Breast epithelium (tissue), 4 donors: ENCODE measurements at regions not wholly inside any gene's neighbourhood (a gene's known extent, or its start where the extent isn't known, plus 50 kb on each side); places are given as distances from the start of the nearest gene placed in this dataset.

Source experiments
- DNase-seq, 2 donors: peaks; one replicate each; pipeline ENCODE4 v3.0.0-alpha.2; 2019; ENCODE audit warnings: low spot score in 2 of 2
- H3K27ac ChIP-seq, 2 donors: fragments of 200-600 bp; sonication (generic) in 1 of 2; one replicate each; pipeline ENCODE4 v1.5.1; 2016 to 2019; ENCODE audit warnings: mild to moderate bottlenecking in 1 of 2
- H3K27me3 ChIP-seq, 2 donors: fragments of 200-600 bp; sonication (generic) in 1 of 2; one replicate each; pipeline versions ENCODE4 v1.5.1 to v1.6.0; 2017 to 2019; ENCODE audit warnings: control low read depth in 1 of 2, mild to moderate bottlenecking in 1 of 2
- H3K36me3 ChIP-seq: fragments of 200-600 bp; one replicate; pipeline ENCODE4 v1.5.1; 2019
- H3K4me1 ChIP-seq, 2 donors: fragments of 200-600 bp; sonication (generic); one replicate each; pipeline ENCODE4 v1.5.1; 2016 to 2019; ENCODE audit warnings: control low read depth in 1 of 2
- H3K4me3 ChIP-seq, 3 donors: fragments of 200-600 bp; sonication (generic); 1 replicate in 2 of 3; 2 replicates in 1 of 3; pipeline ENCODE4 v1.5.1; 2016 to 2019; ENCODE audit warnings: mild to moderate bottlenecking in 3 of 3, moderate library complexity in 2 of 3
- H3K9me3 ChIP-seq, 2 donors: fragments of 200-600 bp; sonication (generic) in 1 of 2; one replicate each; pipeline ENCODE4 v1.5.1; 2016 to 2019; ENCODE audit warnings: control low read depth in 1 of 2
- POLR2A ChIP-seq: fragments of 450-650 bp; IDR thresholded peaks from one replicate; pipeline ENCODE4 v1.6.1; 2016; ENCODE audit warnings: antibody characterized with exemption, mild to moderate bottlenecking, moderate library complexity
- POLR2AphosphoS5 ChIP-seq, 3 donors: sonication (generic); formaldehyde crosslinking; IDR thresholded peaks; one replicate each; pipeline ENCODE4 v1.6.1; 2017; ENCODE audit warnings: antibody characterized with exemption in 3 of 3
- intact Hi-C: fragments of 100-400 bp; cut with DNase I; formaldehyde crosslinking; loops from one replicate; pipeline ENCODE4 v1.15.1; 2023; ENCODE audit warnings: low total_unique reads
- TF ChIP-seq, protein P1 (sequence below), 3 donors: fragments of 450-650 bp; IDR thresholded peaks; one replicate each; pipeline ENCODE4 v1.5.1; 2016 to 2017; ENCODE audit warnings: antibody characterized with exemption in 3 of 3, mild to moderate bottlenecking in 3 of 3, moderate library complexity in 3 of 3

DNA sequence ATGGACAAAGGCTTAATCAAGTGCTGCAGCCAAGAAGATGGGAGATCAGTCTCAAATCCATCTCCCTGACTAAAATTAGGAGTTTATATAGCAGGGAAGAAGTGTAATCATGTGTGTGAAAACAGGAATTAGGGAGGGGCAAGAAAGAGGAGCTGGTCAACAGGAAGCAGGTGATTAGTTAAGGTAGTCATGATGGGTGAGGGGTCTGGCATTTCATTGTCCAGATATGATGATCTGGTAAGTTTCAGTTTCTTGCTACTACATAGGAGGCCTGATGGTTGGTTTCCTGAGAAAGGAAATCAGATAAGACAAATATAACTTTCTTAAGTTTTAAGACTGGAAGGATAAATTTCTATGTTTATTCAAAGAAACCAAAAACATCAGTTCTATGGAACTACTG is 455.6 kb upstream of the GRAMD2B start:
- DNase-seq: no peak
- TF ChIP-seq POLR2AphosphoS5 (IDR thresholded peaks at IDR 0.05): no peak
- TF ChIP-seq POLR2A: no peak
- Histone ChIP-seq H3K4me3 (no peak overlapping the region), H3K27me3 (no peaks in the 10 kb centered on the region), H3K4me1 (no peaks in the 10 kb centered on the region), H3K9me3 (no peaks in the 10 kb centered on the region), H3K27ac (no peak overlapping the region), H3K36me3 (no peaks in the 10 kb centered on the region)
- intact Hi-C loops: no loop called here

- TF ChIP-seq POLR2AphosphoS5 (IDR thresholded peaks at IDR 0.05): no peak
- TF ChIP-seq, protein P1, sequence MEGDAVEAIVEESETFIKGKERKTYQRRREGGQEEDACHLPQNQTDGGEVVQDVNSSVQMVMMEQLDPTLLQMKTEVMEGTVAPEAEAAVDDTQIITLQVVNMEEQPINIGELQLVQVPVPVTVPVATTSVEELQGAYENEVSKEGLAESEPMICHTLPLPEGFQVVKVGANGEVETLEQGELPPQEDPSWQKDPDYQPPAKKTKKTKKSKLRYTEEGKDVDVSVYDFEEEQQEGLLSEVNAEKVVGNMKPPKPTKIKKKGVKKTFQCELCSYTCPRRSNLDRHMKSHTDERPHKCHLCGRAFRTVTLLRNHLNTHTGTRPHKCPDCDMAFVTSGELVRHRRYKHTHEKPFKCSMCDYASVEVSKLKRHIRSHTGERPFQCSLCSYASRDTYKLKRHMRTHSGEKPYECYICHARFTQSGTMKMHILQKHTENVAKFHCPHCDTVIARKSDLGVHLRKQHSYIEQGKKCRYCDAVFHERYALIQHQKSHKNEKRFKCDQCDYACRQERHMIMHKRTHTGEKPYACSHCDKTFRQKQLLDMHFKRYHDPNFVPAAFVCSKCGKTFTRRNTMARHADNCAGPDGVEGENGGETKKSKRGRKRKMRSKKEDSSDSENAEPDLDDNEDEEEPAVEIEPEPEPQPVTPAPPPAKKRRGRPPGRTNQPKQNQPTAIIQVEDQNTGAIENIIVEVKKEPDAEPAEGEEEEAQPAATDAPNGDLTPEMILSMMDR (IDR thresholded peaks at IDR 0.05): no peak
- TF ChIP-seq POLR2A: no peak
- no peaks in the 10 kb centered on the region for H3K9me3 ChIP-seq
- H3K36me3 ChIP-seq: no peaks in the 10 kb centered on the region
- no peak overlapping the region for H3K4me3 ChIP-seq
- intact Hi-C loops: no loop called here
- H3K27ac ChIP-seq: no peak overlapping the region
- H3K27me3 ChIP-seq: no peaks in the 10 kb centered on the region
- H3K4me1 ChIP-seq: no peaks in the 10 kb centered on the region
- DNase-seq: no peak
Observed at GRCh38 chr5:125969011-125969813, 454.0 kb upstream of the GRAMD2B start.

GRCh38 chr5:125969814-125970171 is 453.4 kb upstream of the GRAMD2B start:
- no peak overlapping the region for H3K27ac ChIP-seq
- no peaks in the 10 kb centered on the region for H3K36me3 ChIP-seq
- no peaks in the 10 kb centered on the region for H3K4me1 ChIP-seq
- intact Hi-C loops: no loop called here
- H3K27me3 ChIP-seq: no peaks in the 10 kb centered on the region
- no peak for DNase-seq
- H3K4me3 ChIP-seq: no peak overlapping the region
- TF ChIP-seq, protein P1 (IDR thresholded peaks at IDR 0.05): no peak
- TF ChIP-seq POLR2A: no peak
- TF ChIP-seq POLR2AphosphoS5 (IDR thresholded peaks at IDR 0.05): no peak
- H3K9me3 ChIP-seq: no peaks in the 10 kb centered on the region

DNA sequence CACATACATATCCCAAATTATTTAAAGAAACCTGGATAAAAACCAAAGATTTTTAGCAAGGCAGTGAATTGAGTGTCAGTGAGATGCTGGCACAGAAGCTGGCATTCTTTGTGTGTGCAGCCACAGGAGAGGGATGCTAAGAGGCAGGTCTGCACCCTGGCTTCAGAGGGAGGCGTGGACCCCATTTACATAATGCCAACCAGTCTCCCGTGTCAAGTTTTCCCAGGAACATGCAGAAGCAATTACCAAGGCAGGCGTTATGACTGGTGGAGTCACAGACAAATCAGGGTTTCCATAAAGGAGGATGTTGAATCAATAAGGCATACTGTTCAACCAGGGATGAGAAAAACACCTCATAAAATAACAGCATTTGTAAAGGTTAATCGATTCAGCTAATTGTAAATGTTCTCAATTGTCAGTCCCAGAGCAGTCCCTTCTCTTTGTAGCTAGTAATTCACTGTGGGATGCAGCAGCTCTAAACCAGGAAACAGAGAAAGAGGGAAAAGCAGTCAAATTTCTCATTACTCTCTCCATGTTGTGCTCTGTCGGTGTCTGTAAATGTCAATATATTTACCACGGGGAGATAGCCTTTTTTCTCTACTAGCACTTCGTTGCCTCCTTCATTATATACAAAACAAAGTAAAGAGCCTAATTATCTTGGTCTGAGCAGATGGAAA is 452.4 kb upstream of the GRAMD2B start:
- DNase-seq: no peak
- Histone ChIP-seq H3K9me3 (no peaks in the 10 kb centered on the region), H3K4me1 (no peaks in the 10 kb centered on the region), H3K27me3 (no peaks in the 10 kb centered on the region), H3K4me3 (no peak overlapping the region), H3K36me3 (no peaks in the 10 kb centered on the region), H3K27ac (no peak overlapping the region)
- intact Hi-C loops: no loop called here
- TF ChIP-seq POLR2A (no peak), POLR2AphosphoS5 (IDR thresholded peaks at IDR 0.05) (no peak)
- TF ChIP-seq, protein P1 (IDR thresholded peaks at IDR 0.05): no peak

- H3K27me3 ChIP-seq: no peaks in the 10 kb centered on the region
- no peaks in the 10 kb centered on the region for H3K36me3 ChIP-seq
- TF ChIP-seq, protein P1 (IDR thresholded peaks at IDR 0.05): no peak
- TF ChIP-seq POLR2AphosphoS5 (IDR thresholded peaks at IDR 0.05) (no peak), POLR2A (no peak)
- no peaks in the 10 kb centered on the region for H3K4me1 ChIP-seq
- no peak overlapping the region for H3K27ac ChIP-seq
- H3K9me3 ChIP-seq: no peaks in the 10 kb centered on the region
- intact Hi-C loops: no loop called here
- no peak for DNase-seq
- H3K4me3 ChIP-seq: no peak overlapping the region
Observed at GRCh38 chr5:125972706-125973105, 450.5 kb upstream of the GRAMD2B start.
